ENCODE measurements at regions not wholly inside any gene's neighbourhood (a gene's known extent, or its start where the extent isn't known, plus 50 kb on each side); places are given as distances from the start of the nearest gene placed in this dataset.
"Not testable (repeated sequence)": the region's sequence is repeated elsewhere in the genome, so short reads cannot be mapped to it uniquely, and the experiment has no call there.

DNA sequence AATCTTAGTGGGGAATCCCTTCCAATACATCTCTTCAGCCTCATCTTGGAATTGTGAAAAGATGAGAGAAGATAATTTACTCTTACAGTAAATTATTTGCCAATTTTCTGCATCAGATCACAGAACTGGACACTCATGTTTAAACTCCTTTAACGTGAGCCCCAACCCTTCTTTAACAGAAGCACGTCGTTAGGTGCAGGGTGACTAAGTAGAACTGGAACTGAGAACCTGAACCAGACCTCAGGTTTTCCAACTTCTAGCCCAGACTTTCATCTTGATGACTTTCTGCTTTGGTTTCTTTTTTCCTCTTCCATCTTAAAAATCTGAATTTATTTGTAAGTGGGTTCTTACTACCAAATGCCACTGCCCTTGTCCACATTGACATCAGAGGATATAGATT is 57.2 kb upstream of the LYZL2 start:
- Mint-ChIP-seq H3K4me3 (ENCODE audit: unreplicated experiment) (no peak overlapping the region), H3K9me3 (ENCODE audit: unreplicated experiment) (no peaks in the 10 kb centered on the region), H3K4me1 (ENCODE audit: unreplicated experiment) (peaks cover 25% of the 10 kb centered on the region), H3K27me3 (ENCODE audit: unreplicated experiment) (peaks cover 23% of the 10 kb centered on the region), H3K27ac (ENCODE audit: unreplicated experiment) (no peak overlapping the region), H3K36me3 (ENCODE audit: unreplicated experiment) (peaks cover 3% of the 10 kb centered on the region)
- no peak for DNase-seq (ENCODE audit: extremely low spot score, unreplicated experiment)
- TF ChIP-seq, protein P1, sequence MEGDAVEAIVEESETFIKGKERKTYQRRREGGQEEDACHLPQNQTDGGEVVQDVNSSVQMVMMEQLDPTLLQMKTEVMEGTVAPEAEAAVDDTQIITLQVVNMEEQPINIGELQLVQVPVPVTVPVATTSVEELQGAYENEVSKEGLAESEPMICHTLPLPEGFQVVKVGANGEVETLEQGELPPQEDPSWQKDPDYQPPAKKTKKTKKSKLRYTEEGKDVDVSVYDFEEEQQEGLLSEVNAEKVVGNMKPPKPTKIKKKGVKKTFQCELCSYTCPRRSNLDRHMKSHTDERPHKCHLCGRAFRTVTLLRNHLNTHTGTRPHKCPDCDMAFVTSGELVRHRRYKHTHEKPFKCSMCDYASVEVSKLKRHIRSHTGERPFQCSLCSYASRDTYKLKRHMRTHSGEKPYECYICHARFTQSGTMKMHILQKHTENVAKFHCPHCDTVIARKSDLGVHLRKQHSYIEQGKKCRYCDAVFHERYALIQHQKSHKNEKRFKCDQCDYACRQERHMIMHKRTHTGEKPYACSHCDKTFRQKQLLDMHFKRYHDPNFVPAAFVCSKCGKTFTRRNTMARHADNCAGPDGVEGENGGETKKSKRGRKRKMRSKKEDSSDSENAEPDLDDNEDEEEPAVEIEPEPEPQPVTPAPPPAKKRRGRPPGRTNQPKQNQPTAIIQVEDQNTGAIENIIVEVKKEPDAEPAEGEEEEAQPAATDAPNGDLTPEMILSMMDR (IDR thresholded peaks at IDR 0.05) = no peak

DNA sequence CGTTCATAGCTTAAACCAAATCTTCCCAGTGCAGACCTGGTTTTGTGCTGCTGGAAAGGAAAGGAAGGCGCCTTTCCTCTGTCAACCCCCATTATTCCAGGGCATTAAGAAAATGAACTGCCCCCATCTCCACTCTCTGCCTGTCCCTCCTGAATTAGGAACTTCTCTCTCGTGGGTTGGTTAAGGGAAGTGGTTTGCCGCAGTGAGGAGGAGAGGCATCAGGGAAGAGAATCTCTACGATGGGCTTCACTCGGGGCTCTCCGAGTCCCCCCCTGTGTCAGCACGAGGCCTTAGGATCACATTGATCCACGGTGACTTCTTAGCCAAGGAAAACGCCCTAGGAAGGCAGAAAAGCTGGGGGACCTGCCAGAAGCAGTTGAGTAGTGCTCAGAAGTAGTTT is 53.9 kb upstream of the LYZL2 start:
- H3K36me3 Mint-ChIP-seq (ENCODE audit: unreplicated experiment) = peaks cover 3% of the 10 kb centered on the region
- TF ChIP-seq, protein P1 (IDR thresholded peaks at IDR 0.05) = no peak
- no peak overlapping the region for H3K4me3 Mint-ChIP-seq (ENCODE audit: unreplicated experiment)
- peaks cover 29% of the 10 kb centered on the region for H3K4me1 Mint-ChIP-seq (ENCODE audit: unreplicated experiment)
- peaks cover 3% of the 10 kb centered on the region for H3K9me3 Mint-ChIP-seq (ENCODE audit: unreplicated experiment)
- peak; percentile 15 for DNase-seq (ENCODE audit: extremely low spot score, unreplicated experiment)
- H3K27me3 Mint-ChIP-seq (ENCODE audit: unreplicated experiment) = peaks cover 23% of the 10 kb centered on the region
- no peak overlapping the region for H3K27ac Mint-ChIP-seq (ENCODE audit: unreplicated experiment)

DNA sequence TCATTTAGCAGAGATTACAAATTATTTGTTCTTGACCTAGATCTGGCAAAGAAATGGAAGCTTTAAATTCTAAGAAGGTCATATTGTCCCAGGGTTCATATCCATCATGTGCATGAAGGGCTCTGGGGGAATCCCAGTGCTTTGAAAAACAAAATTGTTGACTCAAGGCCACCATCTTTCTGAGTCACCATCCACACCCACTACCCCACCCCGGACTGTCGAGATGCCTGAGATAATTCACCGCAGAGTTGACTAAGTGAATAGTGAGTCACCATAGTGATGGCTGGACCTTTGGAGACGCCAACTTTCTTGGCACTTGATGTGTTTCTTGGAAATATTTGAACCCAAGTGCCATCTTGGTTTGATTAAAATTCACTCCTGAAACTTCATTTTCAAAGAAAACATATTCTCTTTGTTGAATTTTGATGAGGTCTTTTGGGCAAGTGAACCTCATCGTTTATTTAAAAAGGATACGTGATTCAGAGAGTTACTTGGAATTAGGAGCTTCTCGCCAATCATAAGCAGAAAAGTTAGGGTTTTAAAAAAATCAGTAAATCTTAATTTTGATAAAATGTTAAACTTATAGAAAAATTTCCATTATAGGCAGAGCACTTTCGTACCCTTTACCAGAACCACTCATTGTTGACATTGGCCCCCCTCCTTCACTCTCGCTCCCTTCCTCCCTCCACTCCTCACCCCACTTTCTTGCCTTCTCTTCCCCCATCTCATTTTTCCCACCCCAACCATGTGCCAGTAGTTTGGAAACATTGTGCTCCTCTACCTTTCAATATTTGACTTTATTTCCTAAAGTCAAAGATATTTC is 53.0 kb upstream of the LYZL2 start:
- Mint-ChIP-seq H3K27ac (ENCODE audit: unreplicated experiment) (peak overlapping the region; percentile 36), H3K4me1 (ENCODE audit: unreplicated experiment) (peaks cover 27% of the 10 kb centered on the region), H3K27me3 (ENCODE audit: unreplicated experiment) (peaks cover 23% of the 10 kb centered on the region)
- H3K36me3 Mint-ChIP-seq (ENCODE audit: unreplicated experiment); H3K9me3 Mint-ChIP-seq (ENCODE audit: unreplicated experiment); H3K4me3 Mint-ChIP-seq (ENCODE audit: unreplicated experiment): not testable (repeated sequence)
- peak; percentile 84 for DNase-seq (ENCODE audit: extremely low spot score, unreplicated experiment)

DNA sequence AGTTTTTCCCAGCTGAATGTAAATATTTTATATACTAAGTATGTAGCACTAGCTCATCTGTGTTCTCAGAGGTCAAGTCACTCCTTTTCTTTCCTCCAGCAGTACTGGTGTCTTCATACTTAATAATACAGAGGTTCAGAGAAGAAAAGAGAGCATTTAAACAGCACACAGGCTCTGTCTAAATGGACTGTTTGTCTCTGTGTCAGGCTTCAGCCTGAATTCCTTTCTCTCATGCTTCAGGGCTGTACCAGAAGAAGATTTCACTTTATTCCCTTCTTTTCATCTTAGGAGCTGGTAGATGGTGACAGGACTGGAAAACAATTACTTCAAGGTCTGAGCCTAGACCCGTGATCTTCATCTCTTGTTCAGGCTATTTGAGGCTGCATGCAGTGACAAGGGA is 51.4 kb upstream of the LYZL2 start:
- Mint-ChIP-seq H3K36me3 (ENCODE audit: unreplicated experiment) (no peaks in the 10 kb centered on the region), H3K4me1 (ENCODE audit: unreplicated experiment) (peaks cover 25% of the 10 kb centered on the region), H3K27me3 (ENCODE audit: unreplicated experiment) (peaks cover 8% of the 10 kb centered on the region), H3K4me3 (ENCODE audit: unreplicated experiment) (no peak overlapping the region), H3K9me3 (ENCODE audit: unreplicated experiment) (peaks cover 3% of the 10 kb centered on the region), H3K27ac (ENCODE audit: unreplicated experiment) (no peak overlapping the region)
- no peak for DNase-seq (ENCODE audit: extremely low spot score, unreplicated experiment)
- TF ChIP-seq, protein P1 (IDR thresholded peaks at IDR 0.05) = no peak
